Endodermal cell (in vitro differentiated cells): ENCODE measurements at regions not wholly inside any gene's neighbourhood (a gene's known extent, or its start where the extent isn't known, plus 50 kb on each side); places are given as distances from the start of the nearest gene placed in this dataset.

ENCODE experiments used
- DNase-seq: peaks from one replicate; pipeline ENCODE4 v3.0.0-alpha.2; 2017
- H3K27ac ChIP-seq: 2 replicates; pipeline ENCODE4 v1.5.1; 2013; ENCODE audit warnings: mild to moderate bottlenecking, low read depth, low read length, moderate library complexity
- H3K27me3 ChIP-seq: 2 replicates; pipeline ENCODE4 v1.6.1; 2013; ENCODE audit warnings: mild to moderate bottlenecking, low read length, moderate library complexity; ENCODE audit not compliant: insufficient read depth, control insufficient read depth, poor library complexity, severe bottlenecking
- H3K36me3 ChIP-seq: 2 replicates; pipeline ENCODE4 v1.7.0; 2013; ENCODE audit warnings: mild to moderate bottlenecking, low read length, moderate library complexity; ENCODE audit not compliant: control insufficient read depth, insufficient read depth
- H3K4me1 ChIP-seq: one replicate; pipeline ENCODE4 v1.7.0; 2013; ENCODE audit warnings: low read length; ENCODE audit not compliant: control insufficient read depth, insufficient read depth
- H3K4me3 ChIP-seq: 2 replicates; pipeline ENCODE4 v1.5.1; 2013; ENCODE audit warnings: mild to moderate bottlenecking, low read length, moderate library complexity
- H3K9ac ChIP-seq: 2 replicates; pipeline ENCODE4 v1.6.1; 2013; ENCODE audit warnings: mild to moderate bottlenecking, low read length, moderate library complexity; ENCODE audit not compliant: poor library complexity, severe bottlenecking; ENCODE audit errors: extremely low read depth
- H3K9me3 ChIP-seq: 2 replicates; pipeline ENCODE4 v1.6.1; 2013; ENCODE audit warnings: mild to moderate bottlenecking, low read length, moderate library complexity; ENCODE audit not compliant: control insufficient read depth
- H3K27ac Mint-ChIP-seq: 2 replicates; pipeline ENCODE4 v1.8.0; 2020; ENCODE audit warnings: mixed read lengths
- H3K27me3 Mint-ChIP-seq: 2 replicates; pipeline ENCODE4 v1.8.0; 2021; ENCODE audit warnings: mild to moderate bottlenecking, mixed read lengths; ENCODE audit not compliant: insufficient read depth
- H3K36me3 Mint-ChIP-seq: 2 replicates; pipeline ENCODE4 v1.8.0; 2020; ENCODE audit warnings: low read depth, mixed read lengths
- H3K4me1 Mint-ChIP-seq: 2 replicates; pipeline ENCODE4 v1.8.0; 2020; ENCODE audit warnings: mixed read lengths
- H3K4me3 Mint-ChIP-seq: 2 replicates; pipeline ENCODE4 v1.8.0; 2020; ENCODE audit warnings: mild to moderate bottlenecking, moderate library complexity, mixed read lengths
- H3K9me3 Mint-ChIP-seq: 2 replicates; pipeline ENCODE4 v1.8.0; 2020; ENCODE audit warnings: mild to moderate bottlenecking, mixed read lengths
- WGBS, 2 experiments: methylation state at CpG; one replicate each; pipeline versions ENCODE4 v1.1.5 to v1.1.7; 2013; ENCODE audit warnings: missing lambda C conversion rate in 2 of 2, mixed read lengths in 1 of 2; ENCODE audit not compliant: insufficient coverage in 1 of 2, insufficient read length in 1 of 2; 5-methylcytosine and 5-hydroxymethylcytosine counted together
- TF ChIP-seq, protein P1 (sequence below): fragments of 200-600 bp; sonication (generic); conservative IDR thresholded peaks from 2 replicates; pipeline ENCODE4 v1.5.0; 2021; ENCODE audit warnings: antibody characterized with exemption, mild to moderate bottlenecking

- peak overlapping the region; percentile 89 for H3K27ac ChIP-seq
- no peaks in the 10 kb centered on the region for H3K36me3 ChIP-seq
- Mint-ChIP-seq H3K27me3 (peaks cover 95% of the 10 kb centered on the region), H3K4me1 (peaks cover 40% of the 10 kb centered on the region), H3K9me3 (no peaks in the 10 kb centered on the region), H3K27ac (no peak overlapping the region), H3K36me3 (no peaks in the 10 kb centered on the region), H3K4me3 (no peak overlapping the region)
- no peaks in the 10 kb centered on the region for H3K9me3 ChIP-seq
- peaks cover 95% of the 10 kb centered on the region for H3K27me3 ChIP-seq
- no peak overlapping the region for H3K9ac ChIP-seq
- no peak for DNase-seq
- WGBS, 2 experiments = 6% methylated on average over 5 to 7 of the region's 7 CpGs
- TF ChIP-seq, protein P1, sequence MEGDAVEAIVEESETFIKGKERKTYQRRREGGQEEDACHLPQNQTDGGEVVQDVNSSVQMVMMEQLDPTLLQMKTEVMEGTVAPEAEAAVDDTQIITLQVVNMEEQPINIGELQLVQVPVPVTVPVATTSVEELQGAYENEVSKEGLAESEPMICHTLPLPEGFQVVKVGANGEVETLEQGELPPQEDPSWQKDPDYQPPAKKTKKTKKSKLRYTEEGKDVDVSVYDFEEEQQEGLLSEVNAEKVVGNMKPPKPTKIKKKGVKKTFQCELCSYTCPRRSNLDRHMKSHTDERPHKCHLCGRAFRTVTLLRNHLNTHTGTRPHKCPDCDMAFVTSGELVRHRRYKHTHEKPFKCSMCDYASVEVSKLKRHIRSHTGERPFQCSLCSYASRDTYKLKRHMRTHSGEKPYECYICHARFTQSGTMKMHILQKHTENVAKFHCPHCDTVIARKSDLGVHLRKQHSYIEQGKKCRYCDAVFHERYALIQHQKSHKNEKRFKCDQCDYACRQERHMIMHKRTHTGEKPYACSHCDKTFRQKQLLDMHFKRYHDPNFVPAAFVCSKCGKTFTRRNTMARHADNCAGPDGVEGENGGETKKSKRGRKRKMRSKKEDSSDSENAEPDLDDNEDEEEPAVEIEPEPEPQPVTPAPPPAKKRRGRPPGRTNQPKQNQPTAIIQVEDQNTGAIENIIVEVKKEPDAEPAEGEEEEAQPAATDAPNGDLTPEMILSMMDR = no peak
- no peak overlapping the region for H3K4me3 ChIP-seq
- peaks cover 10% of the 10 kb centered on the region for H3K4me1 ChIP-seq
Observed at GRCh38 chr5:88663793-88664216, 219.2 kb downstream of the MEF2C start.

GRCh38 chr5:88662846-88663245 is 220.1 kb downstream of the MEF2C start:
- no peak overlapping the region for H3K27ac Mint-ChIP-seq
- 7 to 14% methylated on average over 5 to 6 of the region's 6 CpGs for WGBS, 2 experiments
- H3K9me3 ChIP-seq = no peaks in the 10 kb centered on the region
- no peaks in the 10 kb centered on the region for H3K9me3 Mint-ChIP-seq
- no peaks in the 10 kb centered on the region for H3K36me3 ChIP-seq
- TF ChIP-seq, protein P1 = no peak
- no peak overlapping the region for H3K9ac ChIP-seq
- peaks cover 38% of the 10 kb centered on the region for H3K4me1 Mint-ChIP-seq
- H3K27me3 ChIP-seq = peaks cover 95% of the 10 kb centered on the region
- H3K4me3 ChIP-seq = no peak overlapping the region
- H3K4me3 Mint-ChIP-seq = no peak overlapping the region
- DNase-seq = no peak
- peaks cover 95% of the 10 kb centered on the region for H3K27me3 Mint-ChIP-seq
- H3K36me3 Mint-ChIP-seq = no peaks in the 10 kb centered on the region
- H3K27ac ChIP-seq = peak overlapping the region; percentile 89
- H3K4me1 ChIP-seq = peaks cover 10% of the 10 kb centered on the region

GRCh38 chr5:88661806-88662207 is 221.2 kb downstream of the MEF2C start:
- H3K27me3 Mint-ChIP-seq = peaks cover 92% of the 10 kb centered on the region
- Histone ChIP-seq H3K9ac (no peak overlapping the region), H3K36me3 (no peaks in the 10 kb centered on the region), H3K27ac (peak overlapping the region; percentile 89), H3K27me3 (peaks cover 95% of the 10 kb centered on the region), H3K9me3 (no peaks in the 10 kb centered on the region), H3K4me3 (no peak overlapping the region), H3K4me1 (peaks cover 5% of the 10 kb centered on the region)
- no peak overlapping the region for H3K27ac Mint-ChIP-seq
- 20 to 32% methylated on average over 1 to 2 of the region's 2 CpGs for WGBS, 2 experiments
- no peaks in the 10 kb centered on the region for H3K36me3 Mint-ChIP-seq
- H3K4me3 Mint-ChIP-seq = no peak overlapping the region
- DNase-seq = no peak
- TF ChIP-seq, protein P1 = no peak
- peaks cover 29% of the 10 kb centered on the region for H3K4me1 Mint-ChIP-seq
- no peaks in the 10 kb centered on the region for H3K9me3 Mint-ChIP-seq
